ENCODE measurements at regions not wholly inside any gene's neighbourhood (a gene's known extent, or its start where the extent isn't known, plus 50 kb on each side); places are given as distances from the start of the nearest gene placed in this dataset.

DNA sequence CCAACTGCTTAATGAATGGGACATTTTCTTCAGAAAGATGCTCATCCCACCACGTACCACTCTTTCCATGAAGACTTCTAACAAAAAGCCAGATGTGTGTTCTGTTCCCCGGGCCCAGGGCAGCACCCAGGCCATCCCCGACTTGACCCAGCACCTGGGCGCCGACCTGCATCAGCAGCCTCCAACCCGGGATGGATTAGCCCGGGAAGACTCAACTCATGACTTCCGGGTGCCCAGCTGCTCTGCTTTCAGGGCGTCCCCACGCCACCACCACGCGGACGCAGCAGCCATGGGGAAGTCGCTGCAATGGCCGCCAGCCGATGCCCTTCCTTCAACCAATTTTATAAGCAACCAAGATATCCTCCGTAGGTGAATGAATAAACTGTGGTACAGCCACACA, 123.8 kb upstream of the TUBA3C start:
- POLR2A ChIA-PET: no interaction called here

DNA sequence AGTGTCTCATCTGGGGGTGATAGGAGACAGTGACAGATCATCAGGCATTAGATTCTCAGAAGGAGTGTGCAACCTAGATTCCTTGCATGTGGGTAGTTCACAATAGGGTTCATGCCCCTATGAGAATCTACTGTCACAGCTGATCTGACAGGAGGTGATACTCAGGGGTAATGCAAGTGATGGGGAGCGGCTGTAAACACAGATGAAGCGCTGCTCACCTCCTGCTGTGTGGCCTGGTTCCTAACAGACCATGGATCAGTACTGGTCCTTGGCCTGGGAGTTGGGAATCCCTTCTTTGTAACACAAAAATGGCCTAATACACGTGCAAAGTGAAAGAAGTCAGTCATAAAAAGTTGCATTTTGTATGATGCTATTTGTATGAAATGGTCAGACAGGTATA, 107.6 kb upstream of the TUBA3C start:
- H3K4me3 ChIP-seq (replicated peaks in 1 of 3; ENCODE audit: insufficient read depth in 1 of 3, low read depth in 2 of 3, low read length in 3 of 3): no peak overlapping the region
- H3K4me1 ChIP-seq (ENCODE audit: insufficient read depth, low read length): no peaks in the 10 kb centered on the region
- intact Hi-C loops (cut with micrococcal nuclease; ENCODE audit: unreplicated experiment): no loop called here
- WGBS (ENCODE audit: low lambda C conversion rate): 0% methylated on average over 3 of the region's 3 CpGs
- H3K4me2 ChIP-seq (ENCODE audit: low read depth, low read length): no peak overlapping the region
- no peak overlapping the region for H2AFZ ChIP-seq (ENCODE audit: low read length)
- no peak for FAIRE-seq
- POLR2A ChIA-PET: no interaction called here
- in situ Hi-C loops (cut with HindIII; ENCODE audit: extremely low pct_ligation_motif_present, low pct_unique_long_range_greater_than_20kb): no loop called here
- no peaks in the 10 kb centered on the region for H3K79me2 ChIP-seq (ENCODE audit: insufficient read depth, low read length)
- no peaks in the 10 kb centered on the region for H4K20me1 ChIP-seq (ENCODE audit: insufficient read depth, low read length)
- CTCF ChIA-PET (ENCODE audit: low intra/inter-chr PET ratio, low total read pairs): no interaction called here
- no peak for TF ChIP-seq SYNCRIP (IDR thresholded peaks at IDR 0.05; ENCODE audit: insufficient read depth, low read depth, low read length)
- H3K9me3 ChIP-seq (ENCODE audit: low read length): no peaks in the 10 kb centered on the region
- H3K27me3 ChIP-seq (ENCODE audit: control insufficient read depth in 1 of 2, insufficient read depth in 2 of 2, low read length in 2 of 2): peaks cover 0 to 5% of the 10 kb centered on the region in 2 experiments; a peak in 1 of 5 replicates
- ATAC-seq: no peak
- BruUV-seq (replicated peaks): no TSS peak
- no peak overlapping the region for H3K9ac ChIP-seq (ENCODE audit: insufficient read depth, low read depth, low read length)
- DNase-seq (ENCODE audit: low spot score): no peak
- H3K27ac ChIP-seq (ENCODE audit: extremely low read length, insufficient read depth, low read length): no peak overlapping the region
- no peaks in the 10 kb centered on the region for H3K36me3 ChIP-seq (replicated peaks in 1 of 2; ENCODE audit: control insufficient read depth in 1 of 2, insufficient read depth in 2 of 2, low read length in 2 of 2)

More for the DNA sequence above, 123.8 kb upstream of the TUBA3C start:
- DNase-seq (ENCODE audit: low spot score) (no peak), FAIRE-seq (no peak), ATAC-seq (no peak)
- CTCF ChIA-PET (ENCODE audit: low intra/inter-chr PET ratio, low total read pairs): no interaction called here
- intact Hi-C loops (cut with micrococcal nuclease; ENCODE audit: unreplicated experiment) (no loop called here), in situ Hi-C loops (cut with HindIII; ENCODE audit: extremely low pct_ligation_motif_present, low pct_unique_long_range_greater_than_20kb) (no loop called here)
- H3K9me3 ChIP-seq (ENCODE audit: low read length): no peaks in the 10 kb centered on the region
- TF ChIP-seq, protein P1, sequence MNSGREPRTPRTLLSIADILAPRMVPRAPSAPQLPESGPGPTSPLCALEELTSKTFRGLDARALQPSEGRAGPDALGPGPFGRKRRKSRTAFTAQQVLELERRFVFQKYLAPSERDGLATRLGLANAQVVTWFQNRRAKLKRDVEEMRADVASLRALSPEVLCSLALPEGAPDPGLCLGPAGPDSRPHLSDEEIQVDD (CRISPR knock-in tag; IDR thresholded peaks at IDR 0.05; ENCODE audit: borderline replicate concordance): no peak
- TF ChIP-seq SAFB2 (CRISPR knock-in tag; IDR thresholded peaks at IDR 0.05; ENCODE audit: borderline replicate concordance, low read depth): no peak
- TF ChIP-seq NKX3-1 (CRISPR knock-in tag; IDR thresholded peaks at IDR 0.05): no peak
- TF ChIP-seq RBM22 (optimal IDR thresholded peaks at IDR 0.05; ENCODE audit: low read length): no peak
- no peak for TF ChIP-seq ZNF292 (CRISPR knock-in tag; IDR thresholded peaks at IDR 0.05; ENCODE audit: borderline replicate concordance, low read depth)
- TF ChIP-seq, protein P2, sequence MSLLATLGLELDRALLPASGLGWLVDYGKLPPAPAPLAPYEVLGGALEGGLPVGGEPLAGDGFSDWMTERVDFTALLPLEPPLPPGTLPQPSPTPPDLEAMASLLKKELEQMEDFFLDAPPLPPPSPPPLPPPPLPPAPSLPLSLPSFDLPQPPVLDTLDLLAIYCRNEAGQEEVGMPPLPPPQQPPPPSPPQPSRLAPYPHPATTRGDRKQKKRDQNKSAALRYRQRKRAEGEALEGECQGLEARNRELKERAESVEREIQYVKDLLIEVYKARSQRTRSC (CRISPR knock-in tag; IDR thresholded peaks at IDR 0.05; ENCODE audit: low read depth): no peak
- no peak for TF ChIP-seq EZH2 (conservative IDR thresholded peaks at IDR 0.05; ENCODE audit: low read depth, low read length)
- H3K4me2 ChIP-seq (ENCODE audit: low read depth, low read length): no peak overlapping the region
- no peak overlapping the region for H3K9ac ChIP-seq (ENCODE audit: insufficient read depth, low read depth, low read length)
- no peak overlapping the region for H3K4me3 ChIP-seq (replicated peaks in 1 of 3; ENCODE audit: insufficient read depth in 1 of 3, low read depth in 2 of 3, low read length in 3 of 3)
- H3K4me1 ChIP-seq (ENCODE audit: insufficient read depth, low read length): no peaks in the 10 kb centered on the region
- no peaks in the 10 kb centered on the region for H4K20me1 ChIP-seq (ENCODE audit: insufficient read depth, low read length)
- no peak overlapping the region for H2AFZ ChIP-seq (ENCODE audit: low read length)
- no peaks in the 10 kb centered on the region for H3K27me3 ChIP-seq (ENCODE audit: control insufficient read depth in 1 of 2, insufficient read depth in 2 of 2, low read length in 2 of 2)
- no peaks in the 10 kb centered on the region for H3K36me3 ChIP-seq (replicated peaks in 1 of 2; ENCODE audit: control insufficient read depth in 1 of 2, insufficient read depth in 2 of 2, low read length in 2 of 2)
- H3K27ac ChIP-seq (ENCODE audit: extremely low read length, insufficient read depth, low read length): no peak overlapping the region
- 39% methylated on average over 9 of the region's 17 CpGs for WGBS (ENCODE audit: low lambda C conversion rate)
- no peaks in the 10 kb centered on the region for H3K79me2 ChIP-seq (ENCODE audit: insufficient read depth, low read length)
- BruUV-seq (replicated peaks): no TSS peak
